Kidney epithelial cell (primary cell): ENCODE measurements at regions not wholly inside any gene's neighbourhood (a gene's known extent, or its start where the extent isn't known, plus 50 kb on each side); places are given as distances from the start of the nearest gene placed in this dataset.

Experiments used
- DNase-seq: peaks from one replicate; pipeline ENCODE4 v3.0.0-alpha.2; 2010; ENCODE audit warnings: low read depth
- H3K27me3 ChIP-seq: 2 replicates; pipeline ENCODE4 v1.6.0; 2011; ENCODE audit warnings: low read length; ENCODE audit not compliant: control insufficient read depth, insufficient read depth
- H3K36me3 ChIP-seq: 2 replicates; pipeline ENCODE4 v1.5.1; 2011; ENCODE audit warnings: low read length; ENCODE audit not compliant: control insufficient read depth, insufficient read depth
- H3K4me3 ChIP-seq: 2 replicates; pipeline ENCODE4 v1.5.1; 2011; ENCODE audit warnings: low read depth, mild to moderate bottlenecking, control low read depth, low read length
- CTCF ChIP-seq: IDR thresholded peaks from 2 replicates; pipeline ENCODE4 v1.5.1; 2011; ENCODE audit warnings: mild to moderate bottlenecking, moderate library complexity, low read length, control low read depth, inconsistent platforms; ENCODE audit not compliant: insufficient read depth, poor library complexity, severe bottlenecking

DNA sequence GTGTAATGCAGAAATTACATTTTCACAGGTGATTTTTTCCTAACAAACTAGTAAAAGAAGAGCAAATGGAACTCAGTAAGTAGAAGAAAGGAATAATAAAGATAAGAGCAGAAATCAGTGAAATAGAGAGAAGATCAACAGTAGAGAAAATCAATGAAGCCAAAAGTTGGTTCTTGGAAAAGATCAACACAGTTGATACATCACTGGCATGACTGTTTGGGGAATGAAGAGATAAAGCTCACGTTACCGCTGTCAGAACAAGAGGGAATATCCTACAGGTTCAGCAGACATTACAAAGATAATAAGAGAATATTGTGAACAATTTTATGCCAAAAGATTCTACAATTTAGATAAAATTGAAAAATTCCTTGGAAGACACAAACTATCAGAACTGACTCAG, 146.4 kb downstream of the ACTR3B start:
- Histone ChIP-seq H3K36me3 (no peaks in the 10 kb centered on the region), H3K27me3 (peaks cover 3% of the 10 kb centered on the region), H3K4me3 (no peak overlapping the region)
- DNase-seq = no peak
- TF ChIP-seq CTCF = no peak

DNA sequence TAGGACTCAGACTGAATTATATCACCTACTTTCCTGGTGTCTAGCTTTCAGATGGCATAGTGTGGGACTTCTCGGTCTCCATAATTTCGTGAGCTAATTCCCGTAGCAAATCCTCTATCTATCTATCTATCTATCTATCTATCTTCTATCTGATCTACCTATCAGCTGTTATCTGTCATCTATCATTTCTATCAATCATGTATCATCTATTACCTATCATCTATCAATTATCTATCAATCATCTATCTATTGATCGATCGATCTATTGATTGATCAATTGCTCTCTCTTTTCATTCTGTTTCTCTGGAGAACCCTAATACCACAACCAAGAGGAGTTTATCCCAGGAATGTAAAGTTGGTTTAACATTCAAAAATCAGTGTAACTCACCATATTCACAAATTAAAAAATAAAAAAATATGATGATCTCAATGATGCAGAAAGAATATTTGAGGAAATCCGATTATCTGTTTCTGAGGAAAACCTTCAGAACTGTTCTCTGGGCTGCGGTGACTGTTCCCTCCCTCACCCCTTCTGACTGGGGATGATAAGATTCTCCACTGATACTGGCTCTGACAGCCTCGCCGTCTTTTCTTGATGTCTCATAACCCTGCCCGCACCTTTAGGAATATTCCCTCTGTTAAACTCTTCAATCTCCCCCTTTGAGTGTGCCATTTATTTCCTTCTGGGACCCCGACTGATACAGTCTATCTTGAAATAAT, 147.7 kb downstream of the ACTR3B start:
- no peaks in the 10 kb centered on the region for H3K36me3 ChIP-seq
- H3K4me3 ChIP-seq = no peak overlapping the region
- TF ChIP-seq CTCF = no peak
- H3K27me3 ChIP-seq = peaks cover 3% of the 10 kb centered on the region
- no peak for DNase-seq

GRCh38 chr7:152909280-152909679, 149.7 kb downstream of the ACTR3B start:
- no peak for DNase-seq
- Histone ChIP-seq H3K4me3 (no peak overlapping the region), H3K36me3 (no peaks in the 10 kb centered on the region), H3K27me3 (peaks cover 3% of the 10 kb centered on the region)
- TF ChIP-seq CTCF = no peak

DNA sequence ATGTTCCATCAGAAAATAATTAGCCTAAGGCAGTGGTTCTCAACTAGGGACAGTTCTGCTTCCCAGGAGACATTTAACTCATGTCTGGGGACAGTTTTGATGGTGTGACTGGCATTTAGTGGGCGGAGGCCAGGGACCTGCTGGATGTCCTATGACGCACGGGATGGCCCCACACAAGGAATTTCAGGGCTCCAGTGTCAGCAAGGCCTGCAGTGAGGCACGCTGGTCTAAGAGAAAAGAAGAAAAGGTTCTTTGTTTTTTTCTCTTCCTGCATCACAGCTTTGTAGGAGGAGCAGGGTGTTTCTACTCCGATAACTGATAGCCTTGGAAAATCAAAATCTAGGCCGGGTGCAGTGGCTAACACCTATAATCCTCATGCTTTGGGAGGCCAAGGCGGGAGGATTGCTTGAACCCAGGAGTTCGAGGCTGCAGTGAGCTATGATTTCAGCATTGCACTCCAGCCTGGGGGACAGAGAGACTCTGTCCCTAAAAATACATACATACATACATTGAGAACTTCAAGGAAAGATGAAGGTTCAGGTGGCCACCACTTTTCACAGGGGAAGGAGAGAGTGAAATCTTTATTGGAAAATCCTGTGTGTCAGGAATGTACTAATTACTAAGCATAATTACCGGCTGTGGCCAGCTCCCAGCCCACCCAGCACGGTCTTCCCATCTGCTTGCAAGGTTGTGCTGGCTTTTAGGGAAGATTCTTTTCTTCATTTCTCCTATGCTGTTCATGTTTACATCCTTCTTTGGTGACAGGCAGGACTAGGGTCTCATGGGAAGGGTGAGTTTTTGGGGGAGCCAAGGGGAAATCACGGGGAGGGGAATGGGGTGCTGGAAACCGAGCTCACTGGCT, 150.4 kb downstream of the ACTR3B start:
- no peak for DNase-seq
- Histone ChIP-seq H3K27me3 (peaks cover 3% of the 10 kb centered on the region), H3K36me3 (no peaks in the 10 kb centered on the region), H3K4me3 (no peak overlapping the region)
- TF ChIP-seq CTCF = no peak

DNA sequence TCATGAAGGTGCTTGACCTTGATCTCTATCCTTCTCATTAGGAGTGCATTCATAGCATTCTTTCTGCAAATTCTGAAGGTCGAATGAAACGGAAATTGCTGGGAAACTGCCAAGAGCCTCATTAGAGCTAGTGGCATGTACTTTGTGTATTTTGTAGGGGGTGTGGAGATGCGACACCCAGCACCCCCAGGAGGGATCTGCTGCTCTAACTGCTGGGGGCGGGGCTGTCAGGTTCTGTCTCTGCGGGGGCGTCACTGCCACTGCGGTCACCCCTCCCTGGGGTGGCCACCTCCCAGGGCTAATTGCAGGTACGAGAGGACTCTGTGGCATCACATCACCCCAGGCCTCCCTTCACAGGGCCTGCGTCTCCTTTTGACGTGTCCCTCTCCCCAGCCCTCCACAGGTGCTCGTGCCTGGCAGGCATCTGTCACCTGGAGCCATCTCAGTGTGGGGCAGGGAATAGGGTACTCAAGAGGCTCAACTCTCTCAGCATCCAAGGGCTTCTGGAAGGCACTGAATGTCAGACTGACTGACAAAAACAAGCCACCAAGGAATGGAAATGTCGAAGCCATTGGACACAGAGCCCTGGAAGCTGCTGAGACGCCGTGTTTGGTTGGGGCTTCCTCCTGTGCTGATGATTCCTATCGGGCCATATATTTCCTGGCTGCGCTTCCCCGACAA, 151.1 kb downstream of the ACTR3B start:
- Histone ChIP-seq H3K27me3 (peaks cover 3% of the 10 kb centered on the region), H3K36me3 (no peaks in the 10 kb centered on the region), H3K4me3 (no peak overlapping the region)
- no peak for TF ChIP-seq CTCF
- DNase-seq = no peak
